Hepatocyte (in vitro differentiated cells): ENCODE measurements at regions not wholly inside any gene's neighbourhood (a gene's known extent, or its start where the extent isn't known, plus 50 kb on each side); places are given as distances from the start of the nearest gene placed in this dataset.

Source experiments
- DNase-seq: peaks from one replicate; pipeline ENCODE4 v3.0.0-alpha.2; 2016; ENCODE audit warnings: low spot score
- H2AFZ ChIP-seq: fragments of 200-600 bp; sonication (generic); 2 replicates; pipeline ENCODE4 v1.6.0; 2016; ENCODE audit warnings: antibody characterized with exemption, mild to moderate bottlenecking
- H3K27ac ChIP-seq: fragments of 200-600 bp; sonication (generic); 2 replicates; pipeline ENCODE4 v1.5.1; 2016; ENCODE audit warnings: mild to moderate bottlenecking
- H3K27me3 ChIP-seq: fragments of 200-600 bp; sonication (generic); 2 replicates; pipeline ENCODE4 v1.6.1; 2016
- H3K36me3 ChIP-seq: fragments of 200-600 bp; sonication (generic); replicated peaks from 2 replicates; pipeline ENCODE4 v1.5.1; 2016; ENCODE audit warnings: low read depth; ENCODE audit not compliant: insufficient read depth
- H3K4me1 ChIP-seq: fragments of 200-600 bp; sonication (generic); 2 replicates; pipeline ENCODE4 v1.5.1; 2016; ENCODE audit warnings: mild to moderate bottlenecking, moderate library complexity; ENCODE audit not compliant: insufficient read depth
- H3K4me2 ChIP-seq: fragments of 200-600 bp; sonication (generic); 2 replicates; pipeline ENCODE4 v1.6.0; 2016
- H3K4me3 ChIP-seq: fragments of 200-600 bp; sonication (generic); 2 replicates; pipeline ENCODE4 v1.5.1; 2016; ENCODE audit warnings: mild to moderate bottlenecking
- H3K79me2 ChIP-seq: fragments of 200-600 bp; sonication (generic); 2 replicates; pipeline ENCODE4 v1.6.0; 2017; ENCODE audit warnings: mild to moderate bottlenecking
- H3K9me2 ChIP-seq: fragments of 200-600 bp; sonication (generic); replicated peaks from 2 replicates; pipeline ENCODE4 v1.6.0; 2017; ENCODE audit warnings: mild to moderate bottlenecking; ENCODE audit not compliant: insufficient read depth
- H3K9me3 ChIP-seq: fragments of 200-600 bp; sonication (generic); 2 replicates; pipeline ENCODE4 v1.5.1; 2016; ENCODE audit warnings: low read depth, mild to moderate bottlenecking
- H4K20me1 ChIP-seq: fragments of 200-600 bp; sonication (generic); 2 replicates; pipeline ENCODE4 v1.6.0; 2016; ENCODE audit warnings: mild to moderate bottlenecking; ENCODE audit not compliant: insufficient read depth, poor library complexity, severe bottlenecking
- CTCF ChIP-seq: fragments of 200-600 bp; sonication (generic); IDR thresholded peaks from 2 replicates; pipeline ENCODE4 v1.5.1; 2016; ENCODE audit warnings: antibody characterized with exemption, mild to moderate bottlenecking; ENCODE audit not compliant: poor library complexity
- EZH2 ChIP-seq: fragments of 200-600 bp; sonication (generic); IDR thresholded peaks from 2 replicates; pipeline ENCODE4 v1.6.1; 2016; ENCODE audit warnings: antibody characterized with exemption, mild to moderate bottlenecking, borderline replicate concordance
- EZH2phosphoT487 ChIP-seq: fragments of 200-600 bp; sonication (generic); IDR thresholded peaks from one replicate; pipeline ENCODE4 v1.6.1; 2018; ENCODE audit warnings: antibody characterized with exemption, mild to moderate bottlenecking, low read depth, moderate library complexity; ENCODE audit not compliant: unreplicated experiment, severe bottlenecking
- WGBS: methylation state at CpG from one replicate; pipeline ENCODE4 v1.1.6; 2016; ENCODE audit warnings: low lambda C conversion rate; ENCODE audit errors: missing lambda C conversion rate; 5-methylcytosine and 5-hydroxymethylcytosine counted together

- no peaks in the 10 kb centered on the region for H3K27me3 ChIP-seq
- H3K9me3 ChIP-seq: no peaks in the 10 kb centered on the region
- H2AFZ ChIP-seq: no peak overlapping the region
- H3K27ac ChIP-seq: no peak overlapping the region
- 84% methylated on average over 3 of the region's 3 CpGs for WGBS
- no peaks in the 10 kb centered on the region for H3K36me3 ChIP-seq
- TF ChIP-seq EZH2phosphoT487 (no peak), CTCF (no peak), EZH2 (no peak)
- no peak overlapping the region for H3K4me2 ChIP-seq
- H3K4me3 ChIP-seq: no peak overlapping the region
- no peaks in the 10 kb centered on the region for H3K4me1 ChIP-seq
- no peaks in the 10 kb centered on the region for H3K79me2 ChIP-seq
- H4K20me1 ChIP-seq: no peaks in the 10 kb centered on the region
- no peaks in the 10 kb centered on the region for H3K9me2 ChIP-seq
- DNase-seq: no peak
Observed at GRCh38 chr4:19982556-19982955, 269.1 kb upstream of the SLIT2 start.

GRCh38 chr4:19971829-19972228 is 279.9 kb upstream of the SLIT2 start:
- Histone ChIP-seq H4K20me1 (no peaks in the 10 kb centered on the region), H3K79me2 (no peaks in the 10 kb centered on the region), H3K27ac (no peak overlapping the region), H3K9me2 (no peaks in the 10 kb centered on the region), H3K4me2 (no peak overlapping the region), H2AFZ (no peak overlapping the region), H3K36me3 (no peaks in the 10 kb centered on the region), H3K4me3 (no peak overlapping the region), H3K4me1 (no peaks in the 10 kb centered on the region), H3K27me3 (no peaks in the 10 kb centered on the region), H3K9me3 (no peaks in the 10 kb centered on the region)
- DNase-seq: no peak
- WGBS: 64% methylated on average over 1 of the region's 1 CpG
- no peak for TF ChIP-seq CTCF
- no peak for TF ChIP-seq EZH2
- no peak for TF ChIP-seq EZH2phosphoT487

GRCh38 chr4:19969492-19969891 is 282.2 kb upstream of the SLIT2 start:
- no peaks in the 10 kb centered on the region for H3K9me3 ChIP-seq
- H3K36me3 ChIP-seq: no peaks in the 10 kb centered on the region
- H3K79me2 ChIP-seq: no peaks in the 10 kb centered on the region
- DNase-seq: no peak
- H3K4me3 ChIP-seq: no peak overlapping the region
- H3K27me3 ChIP-seq: no peaks in the 10 kb centered on the region
- H2AFZ ChIP-seq: no peak overlapping the region
- TF ChIP-seq EZH2 (no peak), EZH2phosphoT487 (no peak), CTCF (no peak)
- no peak overlapping the region for H3K4me2 ChIP-seq
- 35% methylated on average over 2 of the region's 2 CpGs for WGBS
- H3K27ac ChIP-seq: no peak overlapping the region
- H3K9me2 ChIP-seq: no peaks in the 10 kb centered on the region
- no peaks in the 10 kb centered on the region for H4K20me1 ChIP-seq
- H3K4me1 ChIP-seq: no peaks in the 10 kb centered on the region

GRCh38 chr4:19961091-19961490 is 290.6 kb upstream of the SLIT2 start:
- no peaks in the 10 kb centered on the region for H3K36me3 ChIP-seq
- H3K79me2 ChIP-seq: no peaks in the 10 kb centered on the region
- no peak for DNase-seq
- no peaks in the 10 kb centered on the region for H3K27me3 ChIP-seq
- H3K9me3 ChIP-seq: no peaks in the 10 kb centered on the region
- no peaks in the 10 kb centered on the region for H3K4me1 ChIP-seq
- TF ChIP-seq EZH2phosphoT487 (no peak), CTCF (no peak), EZH2 (no peak)
- H3K9me2 ChIP-seq: no peaks in the 10 kb centered on the region
- H2AFZ ChIP-seq: no peak overlapping the region
- H3K4me3 ChIP-seq: no peak overlapping the region
- H3K27ac ChIP-seq: no peak overlapping the region
- H3K4me2 ChIP-seq: no peak overlapping the region
- H4K20me1 ChIP-seq: no peaks in the 10 kb centered on the region
- WGBS: 74% methylated on average over 1 of the region's 1 CpG
